Skeletal muscle satellite cell (primary cell): ENCODE measurements at regions not wholly inside any gene's neighbourhood (a gene's known extent, or its start where the extent isn't known, plus 50 kb on each side); places are given as distances from the start of the nearest gene placed in this dataset.
"Not testable (repeated sequence)": the region's sequence is repeated elsewhere in the genome, so short reads cannot be mapped to it uniquely, and the experiment has no call there.

Source experiments
- H3K27me3 ChIP-seq: 2 replicates; pipeline ENCODE4 v1.7.0; 2013; ENCODE audit warnings: low read length; ENCODE audit not compliant: control insufficient read depth, insufficient read depth
- H3K36me3 ChIP-seq: 2 replicates; pipeline ENCODE4 v1.7.0; 2013; ENCODE audit warnings: mild to moderate bottlenecking, control low read depth, low read length; ENCODE audit not compliant: insufficient read depth
- H3K4me1 ChIP-seq: 2 replicates; pipeline ENCODE4 v1.7.0; 2013; ENCODE audit warnings: low read length; ENCODE audit not compliant: control insufficient read depth, insufficient read depth
- H3K4me2 ChIP-seq: 2 replicates; pipeline ENCODE4 v1.7.0; 2013; ENCODE audit warnings: mild to moderate bottlenecking, low read length
- H3K4me3 ChIP-seq: 2 replicates; pipeline ENCODE4 v1.7.0; 2013; ENCODE audit warnings: low read length
- H3K9ac ChIP-seq: 2 replicates; pipeline ENCODE4 v1.7.0; 2013; ENCODE audit warnings: mild to moderate bottlenecking, low read depth, low read length, moderate library complexity
- H3K9me3 ChIP-seq: replicated peaks from 2 replicates; pipeline ENCODE4 v1.7.0; 2013; ENCODE audit warnings: mild to moderate bottlenecking, control low read depth, low read length

DNA sequence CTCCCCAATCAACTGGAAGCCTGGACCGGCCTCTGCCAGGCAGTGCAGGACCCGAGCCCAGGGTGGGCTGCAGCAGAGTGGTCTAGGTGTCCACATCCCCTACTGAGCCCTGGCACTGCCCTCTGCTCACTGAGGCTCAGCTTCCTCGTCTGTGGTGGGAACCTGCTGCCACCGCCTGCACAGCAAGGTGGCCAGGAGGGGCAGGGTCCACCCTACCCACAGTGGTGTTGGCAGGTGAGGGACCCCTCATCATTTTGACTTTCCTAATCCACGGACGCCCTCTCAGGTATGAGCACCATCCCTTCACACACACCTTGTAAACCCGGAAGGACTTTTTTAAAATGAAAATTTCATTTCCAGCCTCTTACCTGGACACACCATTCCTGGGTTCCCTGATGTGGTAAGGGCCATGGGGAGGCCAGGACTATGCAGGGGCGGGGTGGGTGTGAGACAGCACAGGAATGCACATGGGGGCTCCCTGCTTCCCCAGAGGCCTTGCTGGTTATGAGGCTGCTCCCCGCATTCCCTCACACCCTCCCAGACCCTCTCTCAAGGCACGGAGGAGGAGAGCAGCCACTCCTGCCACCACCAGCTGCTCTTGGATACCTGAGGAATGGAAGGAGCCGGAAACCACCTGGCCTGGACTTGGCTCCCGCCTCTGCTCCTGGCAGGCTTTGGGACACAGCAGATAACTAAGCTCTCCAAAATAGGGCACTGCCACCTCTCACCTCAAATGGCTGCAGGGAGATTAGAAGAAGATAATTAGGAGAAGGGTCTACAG is 185.9 kb upstream of the TPM1 start:
- H3K36me3 ChIP-seq: no peaks in the 10 kb centered on the region
- H3K9ac ChIP-seq: no peak overlapping the region
- H3K4me2 ChIP-seq: no peak overlapping the region

DNA sequence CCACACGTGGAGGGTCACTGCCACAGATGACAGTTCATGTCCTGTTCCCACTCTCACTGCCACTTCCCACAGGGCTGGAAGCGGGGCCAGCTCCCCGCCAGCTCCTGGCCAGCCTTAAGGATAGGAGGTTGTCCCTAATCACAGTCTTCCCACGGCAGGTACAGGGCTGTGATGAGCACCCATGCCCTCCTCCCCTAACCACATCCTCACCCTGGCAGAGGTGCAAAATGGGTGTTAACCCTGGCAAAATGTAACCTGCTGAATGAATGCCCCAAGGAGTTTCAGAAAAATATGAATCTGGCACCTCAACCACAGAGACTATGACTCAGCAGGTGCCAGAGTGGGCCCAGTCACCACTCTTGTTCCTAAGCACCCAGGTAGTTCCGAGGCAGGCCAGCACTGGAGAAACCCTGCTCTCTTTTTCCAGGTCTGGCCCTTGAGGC is 185.1 kb upstream of the TPM1 start:
- Histone ChIP-seq H3K9ac (no peak overlapping the region), H3K4me2 (no peak overlapping the region), H3K27me3 (no peaks in the 10 kb centered on the region), H3K36me3 (no peaks in the 10 kb centered on the region), H3K4me3 (no peak overlapping the region), H3K4me1 (peaks cover 18% of the 10 kb centered on the region), H3K9me3 (no peaks in the 10 kb centered on the region)

More for the DNA sequence above, 185.9 kb upstream of the TPM1 start:
- peaks cover 20% of the 10 kb centered on the region for H3K4me1 ChIP-seq
- no peak overlapping the region for H3K4me3 ChIP-seq
- H3K9me3 ChIP-seq: no peaks in the 10 kb centered on the region
- H3K27me3 ChIP-seq: no peaks in the 10 kb centered on the region

DNA sequence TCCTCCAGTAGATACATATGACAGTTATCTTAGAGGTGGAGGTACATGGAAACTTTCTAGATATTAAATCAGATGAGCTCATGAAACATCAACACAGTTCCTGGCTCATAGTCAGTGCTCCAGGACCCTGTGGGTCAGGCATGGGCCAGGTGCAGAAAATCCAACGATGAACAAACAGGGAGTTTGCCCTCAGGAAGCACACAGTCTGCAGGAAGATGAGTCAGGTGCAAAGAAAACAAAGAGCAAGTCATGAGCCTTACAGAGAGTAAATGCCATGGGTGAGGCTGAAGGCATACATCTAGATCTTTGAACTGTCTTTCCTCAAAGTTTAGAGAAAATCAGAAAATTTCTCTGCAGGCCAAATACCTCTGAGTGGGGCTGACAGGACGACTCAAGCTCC is 184.2 kb upstream of the TPM1 start:
- Histone ChIP-seq H3K9me3 (no peaks in the 10 kb centered on the region), H3K4me2 (no peak overlapping the region), H3K4me3 (no peak overlapping the region), H3K27me3 (no peaks in the 10 kb centered on the region), H3K36me3 (no peaks in the 10 kb centered on the region), H3K4me1 (peaks cover 11% of the 10 kb centered on the region), H3K9ac (no peak overlapping the region)

DNA sequence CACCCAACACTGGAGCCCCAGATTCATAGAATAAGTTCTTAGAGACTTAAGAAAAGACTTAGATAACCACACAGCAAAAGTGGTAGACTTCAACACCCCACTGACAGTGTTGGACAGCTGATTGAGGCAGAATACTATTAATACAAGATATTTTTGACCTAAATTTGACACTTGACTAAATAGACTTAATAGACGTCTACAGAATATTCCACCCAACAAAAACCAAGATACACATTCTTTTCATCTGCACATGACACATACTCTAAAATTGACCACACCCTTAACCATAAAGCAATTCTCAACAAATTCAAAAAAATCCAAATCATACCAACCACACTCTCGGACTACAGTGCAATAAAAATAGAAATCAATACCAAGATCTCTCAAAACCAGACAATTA is 179.8 kb upstream of the TPM1 start:
- Histone ChIP-seq H3K27me3 (no peaks in the 10 kb centered on the region), H3K4me1 (no peaks in the 10 kb centered on the region), H3K9ac (no peak overlapping the region), H3K36me3 (no peaks in the 10 kb centered on the region), H3K4me3 (no peak overlapping the region), H3K9me3 (no peaks in the 10 kb centered on the region), H3K4me2 (no peak overlapping the region)

DNA sequence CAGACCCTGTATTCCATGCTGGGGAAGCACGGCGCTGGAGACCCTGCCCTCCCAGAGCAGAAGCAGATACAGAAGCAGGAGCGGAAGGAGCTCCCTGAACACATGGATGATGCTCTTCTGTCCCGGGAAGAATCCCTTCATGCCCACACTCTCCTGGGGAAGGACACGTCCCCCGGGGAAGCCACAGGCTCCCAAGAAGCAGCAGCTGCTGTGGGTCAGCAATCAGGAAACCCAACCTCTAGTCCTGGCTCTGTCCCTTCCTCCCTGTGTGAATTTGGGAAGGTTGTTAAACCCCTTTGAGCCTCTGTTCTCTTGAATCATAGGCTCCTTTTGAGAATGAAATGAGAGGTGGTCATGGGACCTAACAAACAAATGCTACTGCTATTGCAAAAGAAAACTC is 176.2 kb upstream of the TPM1 start:
- Histone ChIP-seq H3K4me2 (no peak overlapping the region), H3K27me3 (no peaks in the 10 kb centered on the region), H3K4me3 (no peak overlapping the region), H3K36me3 (no peaks in the 10 kb centered on the region), H3K9me3 (no peaks in the 10 kb centered on the region), H3K4me1 (no peaks in the 10 kb centered on the region), H3K9ac (no peak overlapping the region)

DNA sequence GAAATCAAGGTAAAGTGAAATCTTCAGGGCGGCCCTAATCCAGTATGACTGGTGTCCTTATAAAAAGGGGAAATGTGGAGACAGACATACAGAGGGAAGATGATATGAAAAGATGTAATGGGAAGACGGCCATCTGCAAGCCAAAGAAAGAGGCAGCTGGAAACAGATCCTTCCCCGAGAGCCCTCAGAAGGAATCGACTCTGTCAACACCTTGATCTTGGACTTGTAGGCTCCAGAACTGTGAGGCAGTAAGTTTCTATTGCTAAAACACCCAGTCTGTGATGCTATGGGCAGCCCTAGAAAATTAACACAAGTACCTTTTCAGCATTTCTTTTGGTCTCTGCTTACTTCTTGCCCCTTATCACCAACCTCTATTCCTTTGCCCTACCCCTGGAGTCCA is 174.7 kb upstream of the TPM1 start:
- no peaks in the 10 kb centered on the region for H3K36me3 ChIP-seq
- H3K9me3 ChIP-seq: no peaks in the 10 kb centered on the region
- H3K4me2 ChIP-seq: no peak overlapping the region
- H3K4me1 ChIP-seq: no peaks in the 10 kb centered on the region
- H3K27me3 ChIP-seq: no peaks in the 10 kb centered on the region
- H3K9ac ChIP-seq: no peak overlapping the region
- no peak overlapping the region for H3K4me3 ChIP-seq

DNA sequence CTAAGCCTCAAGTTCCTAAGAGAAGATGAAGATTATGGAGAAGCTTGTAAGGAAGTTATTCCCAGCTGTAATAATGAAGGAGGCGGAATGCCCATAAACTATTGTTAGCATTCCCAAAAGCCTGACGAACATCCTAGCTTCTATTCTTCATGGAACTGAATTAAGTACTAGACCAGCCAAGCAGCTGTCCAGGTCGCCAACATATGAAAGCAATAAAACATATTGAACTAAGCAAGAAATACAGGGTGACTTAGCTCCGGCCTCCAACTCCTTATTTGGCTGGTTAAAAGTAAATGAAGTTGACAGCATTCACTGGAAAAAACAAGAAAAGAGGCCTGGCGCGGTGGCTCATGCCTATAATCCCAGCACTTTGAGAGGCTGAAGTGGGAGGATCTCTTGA is 174.0 kb upstream of the TPM1 start:
- Histone ChIP-seq H3K4me3 (no peak overlapping the region), H3K9me3 (no peaks in the 10 kb centered on the region), H3K27me3 (no peaks in the 10 kb centered on the region)

DNA sequence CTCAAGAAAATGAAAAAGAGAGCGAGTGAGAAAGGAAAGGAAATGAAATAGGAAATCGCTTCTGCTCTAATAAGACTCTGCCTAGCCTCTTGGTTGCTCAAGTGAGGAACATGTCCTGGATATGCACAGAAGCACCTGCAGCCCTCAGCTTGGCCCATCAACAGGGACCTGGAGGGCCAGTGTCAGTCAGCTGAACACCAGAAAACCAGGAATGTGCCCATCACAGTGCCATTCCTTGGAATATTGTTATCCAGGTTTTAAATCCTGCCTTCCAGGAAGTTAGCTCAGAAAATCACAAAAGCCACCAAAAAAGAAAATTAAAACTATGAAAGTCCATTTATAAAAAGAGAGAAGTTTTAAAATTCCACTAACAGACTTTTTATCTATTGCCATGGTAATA is 173.4 kb upstream of the TPM1 start:
- Histone ChIP-seq H3K27me3 (no peaks in the 10 kb centered on the region), H3K36me3 (no peaks in the 10 kb centered on the region), H3K9me3 (no peaks in the 10 kb centered on the region), H3K4me3 (no peak overlapping the region), H3K9ac (no peak overlapping the region), H3K4me2 (no peak overlapping the region), H3K4me1 (peaks cover 3% of the 10 kb centered on the region)

More for the DNA sequence above, 174.0 kb upstream of the TPM1 start:
- H3K36me3 ChIP-seq: no peaks in the 10 kb centered on the region
- H3K4me2 ChIP-seq: no peak overlapping the region
- peaks cover 3% of the 10 kb centered on the region for H3K4me1 ChIP-seq
- no peak overlapping the region for H3K9ac ChIP-seq

DNA sequence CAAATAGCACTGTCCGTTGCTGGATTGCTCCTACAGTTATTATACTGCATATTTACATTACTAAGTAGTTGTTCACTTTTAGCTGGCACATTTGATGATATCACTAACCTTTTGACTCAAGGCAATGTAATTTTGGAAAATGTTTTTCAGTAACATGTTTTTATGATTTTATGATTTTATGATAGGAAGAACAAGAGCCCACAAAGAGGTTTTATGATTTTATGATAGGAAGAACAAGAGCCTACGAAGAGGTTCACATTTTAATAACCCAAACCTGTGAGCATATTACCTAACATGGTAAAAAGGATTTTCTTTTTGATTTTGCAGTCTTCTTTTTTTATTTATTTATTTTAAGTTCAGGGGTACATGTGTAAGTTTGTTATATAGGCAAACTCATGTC is 172.3 kb upstream of the TPM1 start:
- Histone ChIP-seq H3K27me3 (no peaks in the 10 kb centered on the region), H3K4me2 (no peak overlapping the region), H3K4me1 (peaks cover 3% of the 10 kb centered on the region), H3K9me3 (no peaks in the 10 kb centered on the region), H3K4me3 (no peak overlapping the region), H3K9ac (no peak overlapping the region), H3K36me3 (no peaks in the 10 kb centered on the region)

DNA sequence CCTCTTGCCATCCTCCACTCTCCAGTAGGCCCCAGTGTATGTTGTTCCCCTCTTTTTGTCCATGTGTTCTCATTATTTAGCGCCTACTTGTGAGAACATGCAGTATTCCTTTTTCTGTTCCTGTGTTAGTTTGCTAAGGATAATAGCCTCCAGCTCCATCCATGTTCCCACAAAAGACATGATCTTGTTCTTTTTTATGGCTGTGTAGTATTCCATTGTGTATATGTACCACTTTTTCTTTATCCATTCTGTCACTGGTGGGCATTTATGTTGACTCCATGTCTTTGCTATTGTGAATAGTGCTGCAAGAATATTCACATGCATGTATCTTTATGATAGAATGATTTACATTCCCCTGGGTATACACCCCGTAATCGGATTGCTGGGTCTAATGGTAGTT is 171.8 kb upstream of the TPM1 start:
- not testable (repeated sequence) for H3K27me3 ChIP-seq, H3K4me2 ChIP-seq, H3K36me3 ChIP-seq, H3K9ac ChIP-seq, H3K4me1 ChIP-seq, H3K9me3 ChIP-seq, H3K4me3 ChIP-seq

DNA sequence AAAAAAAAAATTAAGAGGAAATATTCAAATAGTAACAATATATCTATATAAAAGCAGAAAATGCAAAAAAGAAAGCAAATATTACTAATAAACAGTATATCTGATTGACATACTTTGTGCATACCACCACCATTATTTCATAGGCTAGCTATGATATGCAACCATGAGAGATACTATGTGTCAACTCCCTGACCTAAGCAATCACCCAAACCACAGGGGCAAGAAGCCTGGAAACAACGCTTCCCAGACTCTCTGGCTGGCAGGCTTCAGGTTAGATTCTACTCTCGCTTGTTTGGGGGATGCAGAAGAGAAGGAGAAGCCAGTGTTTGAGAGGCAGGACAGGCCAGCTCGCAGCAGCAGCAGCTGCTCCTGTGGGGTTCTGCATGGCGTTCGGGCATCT is 169.3 kb upstream of the TPM1 start:
- H3K9me3 ChIP-seq: no peaks in the 10 kb centered on the region
- no peak overlapping the region for H3K9ac ChIP-seq
- peaks cover 3% of the 10 kb centered on the region for H3K4me1 ChIP-seq
- no peak overlapping the region for H3K4me2 ChIP-seq
- no peaks in the 10 kb centered on the region for H3K36me3 ChIP-seq
- H3K27me3 ChIP-seq: no peaks in the 10 kb centered on the region
- H3K4me3 ChIP-seq: no peak overlapping the region

DNA sequence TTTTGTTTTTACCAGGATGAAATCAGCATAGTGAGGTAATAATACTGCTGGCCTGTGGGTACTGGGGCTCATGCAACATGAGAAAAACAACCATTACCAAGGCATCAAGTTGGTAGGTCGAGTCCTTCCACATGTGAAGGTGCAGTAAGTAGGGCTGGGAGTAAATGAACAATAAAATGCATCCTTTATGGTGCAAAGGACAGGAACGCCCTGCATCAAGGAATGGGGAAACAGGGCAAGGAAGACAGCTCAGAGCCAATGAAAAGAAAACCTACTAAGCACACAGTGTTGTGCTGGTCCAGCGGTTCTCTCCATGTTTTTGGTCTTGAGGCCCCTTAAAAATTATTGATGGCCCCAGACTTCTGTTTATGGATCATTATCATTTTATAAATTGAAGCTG is 168.5 kb upstream of the TPM1 start:
- H3K4me3 ChIP-seq: no peak overlapping the region
- H3K27me3 ChIP-seq: no peaks in the 10 kb centered on the region
- no peaks in the 10 kb centered on the region for H3K36me3 ChIP-seq
- H3K9me3 ChIP-seq: no peaks in the 10 kb centered on the region
- no peak overlapping the region for H3K4me2 ChIP-seq
- peaks cover 3% of the 10 kb centered on the region for H3K4me1 ChIP-seq
- no peak overlapping the region for H3K9ac ChIP-seq
